ENCODE measurements at regions not wholly inside any gene's neighbourhood (a gene's known extent, or its start where the extent isn't known, plus 50 kb on each side); places are given as distances from the start of the nearest gene placed in this dataset.
A peak's percentile ranks its signal among the peaks of the same experiment; 100 is the strongest.

DNA sequence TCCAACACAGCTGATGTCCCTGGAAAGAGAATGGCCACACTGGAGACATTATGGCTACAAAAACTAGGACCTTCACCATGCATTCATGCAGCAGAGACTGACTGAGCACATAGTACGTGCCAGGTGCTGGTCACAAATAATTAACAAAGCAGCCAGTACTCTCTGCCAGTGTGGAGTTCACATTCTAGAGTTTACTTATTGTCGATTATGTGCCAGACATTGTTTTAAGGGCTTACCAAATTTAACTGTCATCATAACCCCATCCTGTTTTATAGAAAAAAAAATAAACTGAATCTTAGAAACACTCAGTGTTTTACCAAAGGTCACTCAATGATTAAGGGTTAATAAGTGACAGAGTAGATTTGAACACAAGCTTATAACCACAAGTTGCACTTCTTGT lies 143.3 kb downstream of the RRAGC start:
- no peak for DNase-seq

DNA sequence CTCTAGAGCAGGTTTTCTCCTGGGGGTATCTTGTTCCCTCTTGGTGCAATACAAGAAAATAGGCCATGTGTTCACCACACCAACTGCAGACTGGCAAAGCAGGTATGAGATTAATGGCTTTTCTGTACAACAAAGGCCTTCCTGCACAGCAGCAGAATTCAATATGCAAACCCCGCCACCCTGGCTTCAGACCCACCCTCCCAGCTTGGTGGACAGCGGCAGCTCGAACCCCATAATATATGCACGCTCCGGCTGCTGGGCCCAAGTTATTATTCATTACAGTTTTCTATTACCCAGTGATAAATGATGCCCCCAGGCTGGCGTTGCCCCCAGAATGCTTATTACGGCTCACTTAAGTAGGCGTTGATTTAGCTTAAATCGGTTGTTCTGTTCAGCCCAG lies 144.2 kb downstream of the RRAGC start:
- no peak for DNase-seq

DNA sequence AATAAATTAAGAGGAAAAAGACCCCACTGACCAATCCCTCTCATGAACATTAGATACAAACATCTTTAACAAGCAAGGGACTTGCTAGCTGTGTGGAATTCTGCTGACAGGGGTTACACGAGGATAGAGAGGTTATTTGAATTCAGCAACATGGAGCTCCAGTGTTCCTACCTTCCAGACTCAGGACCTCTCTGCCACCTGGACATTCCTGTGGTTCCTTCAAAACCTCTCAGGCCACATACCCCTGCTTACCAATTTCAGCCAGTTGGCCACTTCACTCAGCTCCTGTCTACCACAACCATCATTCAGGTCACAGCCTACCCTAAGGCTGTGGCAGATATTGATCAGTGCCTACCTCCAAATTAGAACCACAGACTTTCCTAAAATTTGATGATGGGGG lies 147.5 kb downstream of the RRAGC start:
- DNase-seq, result no peak

DNA sequence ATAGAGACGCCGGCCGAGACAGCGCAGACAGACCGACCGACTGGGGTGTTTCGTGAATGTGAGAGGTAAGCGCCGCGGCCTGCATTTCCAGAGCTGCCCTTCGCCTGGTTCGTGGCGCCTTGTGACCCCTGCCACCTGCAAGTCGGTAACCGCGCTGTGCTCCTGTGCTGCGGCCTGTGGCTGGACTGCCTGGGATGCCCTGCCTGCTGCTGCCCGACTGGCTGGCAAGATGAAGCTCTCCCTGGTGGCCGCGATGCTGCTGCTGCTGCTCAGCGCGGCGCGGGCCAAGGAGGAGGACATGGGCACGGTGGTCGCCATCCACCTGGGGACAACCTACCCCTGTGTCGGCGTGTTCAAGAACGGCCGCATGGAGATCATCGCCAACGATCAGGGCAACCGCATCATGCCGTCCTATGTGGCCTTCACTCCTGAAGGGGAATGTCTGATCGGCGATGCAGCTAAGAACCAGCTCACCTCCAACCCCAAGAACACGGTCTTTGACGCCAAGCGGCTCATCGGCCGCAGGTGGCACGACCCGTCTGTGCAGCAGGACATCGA lies 150.8 kb downstream of the RRAGC start:
- no peak for DNase-seq

DNA sequence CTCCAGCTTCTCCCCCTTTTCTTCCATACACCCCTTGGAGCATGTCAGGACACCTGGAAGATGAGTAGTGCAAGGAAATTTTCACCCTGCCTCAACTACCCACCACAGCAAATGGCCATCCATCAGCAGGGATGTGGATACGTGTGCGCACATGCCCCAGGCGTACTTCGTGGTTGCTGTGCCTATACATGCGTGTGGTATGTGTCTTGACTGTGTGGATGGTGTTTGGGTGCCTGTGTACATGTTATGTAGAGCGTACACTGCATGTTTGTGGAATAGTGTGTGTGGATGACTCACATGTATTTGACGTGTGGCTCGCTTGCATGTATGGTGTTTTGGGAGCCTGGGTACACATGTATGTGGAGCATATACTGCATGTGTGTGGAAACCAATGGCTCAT lies 158.5 kb downstream of the RRAGC start:
- DNase-seq, result no peak

DNA sequence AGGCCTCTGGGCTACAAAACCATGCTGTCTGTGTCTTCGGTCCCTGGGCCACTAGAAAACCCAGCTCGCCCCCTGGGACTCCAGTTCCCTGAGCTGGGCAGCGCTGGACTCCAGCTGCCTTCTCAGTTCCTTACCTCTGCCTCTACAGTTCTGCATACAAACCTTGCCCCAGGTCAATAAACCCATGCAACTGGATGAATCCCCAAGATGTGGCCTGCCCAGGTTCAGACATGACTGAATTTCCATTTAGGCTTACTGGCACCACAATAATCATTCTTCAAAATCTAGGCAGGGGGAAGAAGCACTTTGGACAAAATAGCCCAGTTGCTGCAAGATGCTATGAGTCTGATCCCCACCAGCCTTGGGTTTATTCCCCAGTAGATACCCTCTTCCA lies 159.5 kb downstream of the RRAGC start:
- DNase-seq, result no peak

DNA sequence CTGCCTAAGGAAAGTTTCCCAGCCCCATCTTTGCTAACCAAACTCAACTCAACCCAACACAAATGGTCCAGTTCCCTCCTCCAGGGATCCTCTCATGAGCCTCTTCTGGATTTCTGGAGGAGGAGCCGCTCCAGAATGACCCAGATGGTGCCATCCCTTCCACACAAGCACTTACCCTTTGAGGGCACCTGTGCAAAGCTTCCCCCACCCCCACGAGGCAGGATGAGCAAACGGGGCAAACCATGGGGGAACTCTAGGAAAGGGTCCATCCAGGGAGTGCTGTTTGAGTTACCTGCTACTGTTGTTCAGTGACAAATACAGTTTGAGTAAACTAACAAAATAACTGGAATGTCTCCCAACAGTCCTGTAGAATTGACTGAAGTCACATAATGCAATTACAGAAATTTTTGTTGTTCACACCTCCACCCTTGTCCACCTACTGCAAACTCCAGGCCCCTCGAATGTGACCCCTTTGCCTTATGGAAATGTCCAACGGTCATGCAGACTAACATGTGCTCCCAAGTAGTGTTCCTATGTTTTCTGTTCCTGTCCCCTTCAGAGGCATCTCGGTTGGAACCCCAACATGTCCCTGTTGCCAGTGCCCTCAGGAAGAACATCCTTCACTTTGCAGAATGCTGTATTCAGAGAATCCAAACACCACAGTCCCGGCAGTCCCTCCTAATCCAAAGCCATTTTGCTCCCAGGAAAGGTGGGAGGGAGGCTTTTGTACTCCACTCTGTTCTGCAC lies 160.1 kb downstream of the RRAGC start:
- DNase-seq, result no peak

DNA sequence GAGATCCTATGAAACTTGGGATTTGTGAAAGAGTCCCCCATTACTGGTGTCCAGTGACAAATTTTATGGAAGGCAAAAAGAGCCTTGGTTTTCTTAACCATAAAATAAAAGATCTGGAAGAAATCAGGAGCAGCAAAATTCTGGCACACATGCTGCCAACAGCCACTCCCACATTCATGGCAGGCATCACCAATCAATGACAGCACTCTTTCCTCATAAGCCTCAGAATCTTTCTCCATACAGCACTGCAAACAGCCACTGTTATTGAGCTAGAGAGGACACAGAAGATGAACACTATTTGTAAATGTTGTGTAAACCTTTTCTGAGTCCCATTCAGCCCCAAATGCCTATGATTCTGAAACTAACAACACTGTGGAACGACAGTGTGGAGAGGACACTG lies 162.2 kb downstream of the RRAGC start:
- no peak for DNase-seq

DNA sequence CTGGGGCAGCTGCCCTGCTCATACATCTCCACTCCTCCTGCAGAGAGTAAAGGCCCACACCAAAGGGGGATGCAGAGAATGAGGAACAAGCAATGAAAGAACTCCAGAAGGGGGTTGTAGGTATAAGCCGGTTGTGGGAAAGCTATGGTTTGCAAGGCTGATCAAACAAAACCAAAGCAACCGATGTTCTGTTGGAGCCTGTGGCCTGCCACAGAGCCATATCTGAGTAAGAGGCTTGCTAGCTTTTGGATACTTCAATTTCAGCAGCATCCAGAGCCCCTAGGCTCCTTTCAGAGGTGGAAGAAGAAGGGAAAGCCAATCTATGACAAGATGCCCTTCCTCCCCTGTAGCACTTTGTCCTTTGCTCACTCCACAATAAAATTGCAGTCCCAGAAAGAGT lies 163.2 kb downstream of the RRAGC start:
- DNase-seq, result no peak

DNA sequence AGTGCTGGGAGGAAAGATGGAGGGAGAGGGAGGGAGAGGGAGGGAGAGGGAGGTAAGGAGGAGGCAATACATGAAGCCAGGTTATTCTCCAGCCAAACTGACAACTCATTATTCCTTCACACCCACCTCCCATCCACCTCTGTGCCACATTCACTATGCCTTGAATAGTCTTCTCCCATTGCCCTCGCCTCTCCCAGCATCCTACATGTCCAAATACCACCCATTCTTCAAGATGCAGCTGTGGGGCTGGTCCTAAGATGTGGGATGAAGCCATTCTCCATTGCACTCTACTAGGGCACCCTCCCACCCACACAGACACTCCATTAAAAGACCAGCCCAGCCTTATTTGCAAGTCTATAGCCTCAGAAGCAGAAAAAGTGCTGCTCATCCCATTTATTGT lies 165.8 kb downstream of the RRAGC start:
- no peak for DNase-seq

DNA sequence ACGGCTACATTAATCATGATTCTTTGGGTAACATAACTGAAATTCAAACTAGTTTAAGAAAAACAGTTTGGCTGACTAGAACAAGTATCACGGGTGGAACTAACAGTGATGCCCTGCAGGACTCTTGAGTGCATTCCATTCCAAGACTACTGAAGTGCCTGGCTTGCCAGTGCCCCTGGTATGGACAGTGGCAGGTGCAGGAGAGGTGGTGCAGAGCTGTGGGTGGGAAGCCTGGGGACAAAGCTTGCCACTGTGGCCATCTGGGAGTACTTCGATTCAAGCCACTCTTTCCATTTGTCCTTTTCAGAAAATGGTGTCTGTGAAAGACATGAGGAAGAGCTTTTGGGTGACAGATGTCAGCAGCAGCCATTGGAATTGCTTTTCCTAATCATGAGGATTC lies 166.5 kb downstream of the RRAGC start:
- DNase-seq, result no peak

DNA sequence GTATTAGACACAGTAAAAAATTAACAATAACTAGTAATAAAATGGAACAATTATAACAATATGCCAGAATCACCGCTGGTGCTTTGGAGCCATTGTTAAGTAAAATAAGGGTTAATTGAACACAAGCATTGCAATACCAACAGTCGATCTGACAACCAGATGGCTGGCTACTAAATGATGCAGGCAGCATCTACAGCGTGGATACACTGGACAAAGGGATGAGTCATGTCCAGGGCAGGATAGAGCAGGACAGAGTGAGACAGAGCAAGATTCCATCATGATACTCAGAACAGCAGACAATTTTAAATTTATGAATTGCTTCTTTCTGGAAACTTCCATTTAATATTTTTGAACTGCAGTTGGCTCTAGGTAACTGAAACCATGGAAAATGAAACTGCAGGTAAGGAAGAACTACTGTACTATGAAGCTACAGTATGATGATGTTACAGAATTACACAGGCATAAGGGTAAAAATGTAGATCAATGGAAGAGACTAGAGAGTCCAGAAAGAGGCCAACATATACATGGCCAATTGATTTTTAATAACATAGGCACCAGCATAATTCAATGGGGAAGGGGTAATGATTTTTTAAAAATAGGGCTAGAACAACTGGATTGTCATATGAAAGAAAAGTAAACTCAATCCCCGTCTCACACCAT lies 168.7 kb downstream of the RRAGC start:
- DNase-seq, result no peak

DNA sequence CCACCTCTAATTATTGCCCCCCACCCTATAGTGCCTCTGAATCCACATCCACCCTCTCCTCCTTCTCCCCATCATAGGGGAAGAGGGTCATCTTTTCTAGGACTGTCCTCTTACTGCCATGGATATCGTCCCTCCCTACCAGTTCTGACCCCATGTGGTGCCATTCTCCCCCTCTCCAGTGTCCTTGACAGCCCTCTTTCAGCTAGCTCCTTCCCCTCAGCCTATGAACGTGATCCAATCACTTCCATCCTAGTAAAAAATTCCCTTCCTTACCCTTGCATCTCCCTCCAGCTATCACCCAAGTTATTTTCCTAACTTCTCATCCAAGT lies 172.7 kb downstream of the RRAGC start:
- no peak for DNase-seq

DNA sequence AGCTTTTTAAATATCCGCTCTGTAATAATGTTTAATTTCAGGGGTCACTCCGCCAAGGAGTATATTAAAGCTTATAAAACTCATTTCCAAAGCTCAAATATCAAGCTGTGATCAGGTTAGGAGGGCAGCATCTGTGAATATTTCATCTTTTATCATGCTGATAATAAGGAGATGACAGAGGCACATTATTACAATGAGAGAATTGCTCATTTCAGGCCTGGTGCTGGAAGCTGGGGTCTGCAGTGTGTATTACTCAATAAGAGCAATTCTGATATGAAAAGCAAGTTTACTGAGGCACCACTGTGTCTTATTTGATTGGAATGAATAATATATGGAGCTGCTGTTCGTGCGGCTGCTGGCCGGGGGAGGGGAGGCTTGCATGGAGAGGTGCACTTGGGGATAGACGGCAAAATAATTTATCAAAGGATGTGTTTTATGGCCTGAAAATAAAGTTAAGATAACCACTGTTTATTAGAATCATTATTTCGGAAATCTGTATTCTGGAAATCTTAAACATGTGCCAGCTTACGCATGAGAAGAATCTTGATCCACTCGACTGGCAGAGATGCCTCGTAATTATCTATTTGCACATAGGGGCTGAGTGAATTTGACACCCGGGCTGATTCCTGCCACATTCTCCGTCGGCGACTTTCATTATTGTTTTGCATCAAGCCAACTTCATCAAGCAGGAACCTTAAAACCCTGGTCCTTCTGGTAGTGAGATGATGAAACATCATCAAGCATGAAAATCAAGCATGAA lies 173.2 kb downstream of the RRAGC start:
- DNase-seq, result no peak

DNA sequence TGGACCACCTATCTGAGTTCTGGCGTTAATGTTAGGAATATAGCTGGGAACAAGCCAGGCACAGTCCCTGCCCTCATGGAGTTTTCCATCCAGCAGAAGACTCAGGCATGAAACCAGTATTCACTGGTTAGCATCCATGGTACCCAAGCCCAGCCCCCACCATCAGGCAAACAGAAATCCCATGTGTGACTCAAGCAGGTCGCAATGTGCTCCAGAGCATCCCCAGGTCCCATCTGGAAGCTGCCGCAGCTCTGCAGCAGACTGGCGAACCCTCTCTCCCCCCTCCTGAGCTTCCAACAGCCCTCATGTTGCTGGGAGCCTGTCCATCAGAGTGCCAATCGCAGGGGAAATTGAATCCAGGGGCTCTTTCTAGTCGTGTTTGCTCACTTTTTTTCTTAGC lies 174.2 kb downstream of the RRAGC start:
- no peak for DNase-seq

DNA sequence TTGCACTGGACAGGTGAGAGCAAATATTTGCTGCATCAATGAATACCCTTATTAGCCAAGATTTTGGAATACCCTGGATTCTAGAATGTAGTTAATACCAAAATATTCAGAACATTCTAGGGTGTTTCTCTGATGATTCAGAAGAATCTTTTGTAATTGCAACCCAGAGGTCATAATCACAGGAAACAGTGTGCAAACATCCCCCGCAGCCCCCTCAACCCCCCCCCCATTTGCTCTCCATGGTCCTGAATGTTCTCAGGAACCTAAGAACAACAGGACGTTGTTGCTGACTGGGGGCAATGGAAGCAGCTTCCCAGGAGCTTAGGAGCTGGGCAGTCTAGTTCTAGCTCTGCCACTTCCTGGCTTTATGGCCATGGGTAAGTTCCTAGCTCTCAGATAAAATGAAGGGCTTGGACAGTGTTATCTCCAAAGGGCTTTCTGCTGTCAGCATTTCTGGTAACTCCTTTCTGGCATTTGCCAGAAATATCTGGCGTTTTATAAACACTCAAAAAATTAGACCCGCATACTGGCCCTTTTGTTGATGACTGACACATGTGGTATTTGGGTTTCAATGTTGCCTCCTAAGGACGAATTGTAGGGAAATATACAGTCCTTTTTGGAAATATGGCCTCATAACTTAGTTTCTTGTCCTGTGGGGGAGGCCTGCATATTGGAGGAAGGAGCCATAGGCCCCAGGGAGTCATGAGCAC lies 178.6 kb downstream of the RRAGC start:
- peak in 1 of 3 donors; percentile 8 for DNase-seq

DNA sequence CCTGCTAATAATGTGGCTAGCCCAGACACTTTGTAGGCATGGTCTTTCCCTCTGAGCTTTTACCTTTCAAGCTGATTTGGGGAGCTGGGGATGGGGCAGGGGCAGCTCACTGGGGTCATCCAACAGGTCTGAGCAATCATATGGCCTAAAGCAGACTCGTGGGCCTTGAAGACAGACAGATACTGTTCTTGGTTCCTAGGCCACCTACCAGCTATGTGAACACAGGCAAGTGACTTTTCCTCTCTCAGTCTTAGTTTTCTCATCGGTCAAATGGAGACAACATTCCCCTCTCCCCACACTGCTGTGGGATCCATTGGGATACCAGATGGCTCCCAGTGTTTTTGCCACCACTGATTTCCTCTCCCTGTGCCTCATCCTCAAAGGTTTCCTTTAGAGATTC lies 181.8 kb downstream of the RRAGC start:
- no peak for DNase-seq

DNA sequence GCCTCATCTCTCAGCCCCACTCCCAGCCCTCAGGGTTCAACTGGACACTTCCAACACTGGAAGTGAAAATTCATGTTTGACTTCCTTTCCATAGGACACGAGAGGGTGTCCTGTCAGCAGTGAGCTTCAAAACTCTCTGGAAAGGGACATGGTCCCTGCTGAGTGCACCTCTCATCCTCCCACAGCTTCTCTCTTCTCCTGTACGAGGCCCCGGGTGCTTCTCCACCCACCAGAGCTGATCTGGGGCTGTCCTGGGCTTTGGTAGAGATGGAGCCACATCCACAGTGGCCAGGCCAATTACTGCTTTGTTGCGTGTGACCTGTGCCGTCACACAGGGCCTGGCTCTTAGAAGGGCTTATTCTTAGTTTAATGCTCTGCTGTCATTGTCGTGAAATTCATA lies 182.3 kb downstream of the RRAGC start:
- DNase-seq, result no peak

DNA sequence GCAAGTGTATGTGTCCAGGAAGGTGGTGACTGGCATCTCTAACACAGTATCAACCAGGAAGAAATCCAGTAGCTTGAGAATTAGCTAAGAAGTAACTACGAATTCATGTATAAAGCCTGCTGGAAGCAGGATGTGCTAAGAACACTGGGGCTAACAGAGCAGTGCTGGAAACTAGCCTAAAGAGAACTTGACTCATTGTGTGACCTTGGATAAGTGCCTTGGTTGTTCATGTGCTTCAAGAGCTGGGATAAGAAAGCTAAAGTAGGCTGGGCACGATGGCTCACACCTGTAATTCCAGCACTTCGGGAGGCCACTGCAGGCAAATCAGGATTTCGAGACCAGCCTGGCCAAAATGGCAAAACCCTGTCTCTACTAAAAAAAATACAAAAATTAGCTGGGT lies 186.9 kb downstream of the RRAGC start:
- no peak for DNase-seq

DNA sequence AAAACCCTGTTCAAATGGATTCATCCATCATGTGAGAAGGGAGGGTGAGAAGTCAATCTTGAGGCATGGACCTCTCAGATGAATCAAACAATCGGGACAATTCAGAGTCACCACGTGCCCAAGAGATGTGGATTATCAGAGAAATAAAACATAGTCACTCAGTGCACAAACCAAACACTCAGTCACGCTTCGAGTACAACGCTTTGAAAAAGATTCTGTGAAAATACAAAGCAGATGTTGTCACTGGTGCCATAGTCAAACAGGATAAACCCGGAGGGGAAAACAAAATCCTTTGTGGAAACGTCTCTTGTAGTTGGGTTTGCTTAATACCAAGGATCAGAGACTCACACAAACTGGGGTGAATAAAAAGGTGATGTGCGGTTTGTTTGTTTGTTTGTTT lies 188.4 kb downstream of the RRAGC start:
- DNase-seq, result no peak

DNA sequence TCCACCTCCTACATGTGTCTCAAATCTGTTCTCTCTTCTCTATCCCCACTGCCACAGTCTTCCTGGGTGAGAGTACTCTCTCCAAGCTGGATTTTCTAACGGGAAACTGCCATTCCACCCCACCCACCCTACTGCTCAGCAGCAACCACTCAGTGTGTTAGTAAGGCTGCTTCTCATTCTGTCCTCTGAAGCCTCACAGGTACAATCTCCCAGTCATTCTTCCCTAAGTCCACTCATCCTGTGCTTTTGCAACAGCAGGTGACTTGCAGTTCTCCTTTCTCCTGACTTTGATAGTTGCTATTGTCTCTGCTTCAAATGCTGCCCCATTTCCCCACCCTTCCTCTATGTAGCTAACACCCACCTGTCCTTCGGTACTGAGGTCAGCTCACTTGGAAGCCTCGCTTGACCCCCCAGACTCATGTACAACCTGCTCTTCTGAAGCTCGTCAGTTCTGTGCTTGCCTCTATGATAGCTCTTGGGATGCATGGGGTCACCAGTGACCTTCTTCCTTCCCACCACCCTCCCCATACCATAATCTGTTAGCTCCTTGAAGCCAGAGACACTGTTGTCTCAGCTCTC lies 188.9 kb downstream of the RRAGC start:
- no peak for DNase-seq

DNA sequence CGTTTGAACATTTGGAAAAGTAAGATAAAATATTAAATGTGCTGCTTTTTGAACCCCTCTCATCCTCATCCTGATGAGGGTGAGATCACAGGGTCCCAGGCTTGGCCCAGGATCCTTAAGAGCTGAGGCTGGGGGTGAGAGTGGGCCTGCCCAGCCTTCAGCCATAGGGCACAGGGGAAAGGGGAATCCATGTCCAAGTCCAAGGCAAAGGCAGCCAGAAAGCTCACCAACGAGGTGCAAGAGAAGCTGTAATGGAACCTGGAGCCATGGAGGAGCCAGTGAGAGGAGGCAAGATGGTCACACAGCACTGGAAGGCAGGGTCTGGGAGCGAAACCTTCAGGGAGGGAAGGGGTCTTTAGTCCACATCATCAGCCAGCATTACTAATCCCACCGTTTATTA lies 191.9 kb downstream of the RRAGC start:
- no peak for DNase-seq

DNA sequence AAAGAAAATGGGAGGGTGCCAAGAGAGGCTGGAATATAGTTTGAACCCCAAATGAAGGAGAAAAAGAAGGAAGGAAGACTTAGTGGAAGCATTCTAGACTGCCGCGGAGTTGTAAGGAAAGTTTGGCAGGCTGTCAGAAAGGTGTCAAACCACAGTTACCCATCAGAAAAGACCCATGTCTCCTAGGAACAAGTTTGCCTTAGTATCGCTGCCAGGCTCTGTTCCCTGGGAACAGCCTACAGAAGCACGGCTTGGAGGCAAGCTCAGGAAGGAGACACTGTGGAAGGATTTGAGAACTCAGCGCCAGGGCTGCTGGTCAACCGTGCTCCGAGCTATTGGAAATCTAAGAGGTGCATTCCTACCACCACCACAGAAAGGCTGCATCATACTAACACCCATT lies 197.4 kb downstream of the RRAGC start:
- no peak for DNase-seq

Measured in suppressor macrophage treated with lipopolysaccharide for 1 hour (primary cell).